OCI-M2 (cell line): ENCODE measurements at regions not wholly inside any gene's neighbourhood (a gene's known extent, or its start where the extent isn't known, plus 50 kb on each side); places are given as distances from the start of the nearest gene placed in this dataset.
"Not testable (repeated sequence)": the region's sequence is repeated elsewhere in the genome, so short reads cannot be mapped to it uniquely, and the experiment has no call there.

Source experiments
- DNase-seq: peaks from one replicate; lab custom pipeline; 2025; ENCODE audit not compliant: unreplicated experiment; lab: John Stamatoyannopoulos, UW

- DNase-seq = no peak
These were observed 846.9 kb upstream of the ACVR2A start for GRCh38 chr2:146997945-146998344.

GRCh38 chr2:146997488-146997887 lies 847.3 kb upstream of the ACVR2A start:
- no peak for DNase-seq

- no peak for DNase-seq
These were observed 850.6 kb upstream of the ACVR2A start for GRCh38 chr2:146994246-146994645.

- no peak for DNase-seq
These were observed 852.4 kb upstream of the ACVR2A start for GRCh38 chr2:146992466-146992865.

- DNase-seq = no peak
These were observed 852.8 kb upstream of the ACVR2A start for GRCh38 chr2:146992057-146992456.

GRCh38 chr2:146990311-146991054 lies 854.3 kb upstream of the ACVR2A start:
- DNase-seq = no peak

GRCh38 chr2:146989741-146990140 lies 855.1 kb upstream of the ACVR2A start:
- DNase-seq = no peak

- no peak for DNase-seq
These were observed 856.8 kb upstream of the ACVR2A start for GRCh38 chr2:146987996-146988395.

- no peak for DNase-seq
These were observed 858.7 kb upstream of the ACVR2A start for GRCh38 chr2:146986161-146986560.

GRCh38 chr2:146985753-146986152 lies 859.1 kb upstream of the ACVR2A start:
- DNase-seq = no peak

GRCh38 chr2:146984014-146984413 lies 860.8 kb upstream of the ACVR2A start:
- DNase-seq = no peak

GRCh38 chr2:146982393-146982846 lies 862.4 kb upstream of the ACVR2A start:
- no peak for DNase-seq

- DNase-seq = no peak
These were observed 862.9 kb upstream of the ACVR2A start for GRCh38 chr2:146981921-146982320.

GRCh38 chr2:146979746-146980145 lies 865.1 kb upstream of the ACVR2A start:
- DNase-seq = no peak

GRCh38 chr2:146978577-146979555 lies 866.0 kb upstream of the ACVR2A start:
- no peak for DNase-seq

GRCh38 chr2:146970981-146971380 lies 873.8 kb upstream of the ACVR2A start:
- DNase-seq = not testable (repeated sequence)

- DNase-seq = not testable (repeated sequence)
These were observed 875.1 kb upstream of the ACVR2A start for GRCh38 chr2:146969703-146970102.

- DNase-seq = no peak
These were observed 880.3 kb upstream of the ACVR2A start for GRCh38 chr2:146964494-146964893.

- no peak for DNase-seq
These were observed 890.3 kb upstream of the ACVR2A start for GRCh38 chr2:146954544-146954943.

GRCh38 chr2:146952696-146953095 lies 892.1 kb upstream of the ACVR2A start:
- DNase-seq = no peak

GRCh38 chr2:146950911-146951310 lies 893.9 kb upstream of the ACVR2A start:
- no peak for DNase-seq

GRCh38 chr2:146950361-146950760 lies 894.5 kb upstream of the ACVR2A start:
- no peak for DNase-seq
